ENCODE measurements at regions not wholly inside any gene's neighbourhood (a gene's known extent, or its start where the extent isn't known, plus 50 kb on each side); places are given as distances from the start of the nearest gene placed in this dataset.
"Not testable (repeated sequence)": the region's sequence is repeated elsewhere in the genome, so short reads cannot be mapped to it uniquely, and the experiment has no call there.

DNA sequence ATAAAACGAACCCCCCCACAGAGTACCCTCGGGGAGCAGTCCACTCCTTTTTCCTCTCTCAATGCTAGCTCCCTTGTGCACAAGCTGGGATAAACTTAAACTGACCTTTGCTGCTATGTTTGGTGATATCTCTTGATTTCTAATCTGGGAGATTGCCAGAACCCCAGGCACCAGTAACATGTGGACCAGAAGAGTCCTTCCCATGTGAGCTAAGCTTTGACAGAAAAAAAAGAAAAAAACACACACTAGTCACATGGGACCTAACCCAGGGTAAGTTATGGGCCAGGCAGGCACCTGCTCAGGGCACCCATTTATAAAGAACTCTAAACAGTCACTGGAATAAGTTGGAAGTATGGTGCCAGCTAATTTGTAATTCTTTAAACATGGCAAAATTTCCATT is 242.6 kb downstream of the EN1 start:
- no peak for DNase-seq

DNA sequence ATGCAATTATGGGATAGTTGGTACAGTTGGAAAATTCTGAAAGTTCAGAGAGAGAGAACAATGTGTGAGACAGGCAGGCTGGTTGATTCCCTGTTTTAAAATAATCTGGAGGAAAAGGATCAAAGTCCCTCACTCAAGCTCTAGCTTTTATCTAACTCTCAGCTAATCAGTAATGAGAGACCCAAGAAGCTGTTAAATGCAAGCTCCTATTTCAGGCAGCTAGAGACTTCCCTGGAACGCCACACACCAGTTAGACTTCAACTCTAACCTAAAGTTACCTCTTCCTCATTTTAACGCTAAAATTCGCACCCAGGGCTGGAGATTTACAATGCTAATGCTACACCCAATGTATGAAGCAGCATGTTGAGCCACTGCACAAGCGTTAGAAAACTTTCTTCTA is 243.1 kb downstream of the EN1 start:
- no peak for DNase-seq

DNA sequence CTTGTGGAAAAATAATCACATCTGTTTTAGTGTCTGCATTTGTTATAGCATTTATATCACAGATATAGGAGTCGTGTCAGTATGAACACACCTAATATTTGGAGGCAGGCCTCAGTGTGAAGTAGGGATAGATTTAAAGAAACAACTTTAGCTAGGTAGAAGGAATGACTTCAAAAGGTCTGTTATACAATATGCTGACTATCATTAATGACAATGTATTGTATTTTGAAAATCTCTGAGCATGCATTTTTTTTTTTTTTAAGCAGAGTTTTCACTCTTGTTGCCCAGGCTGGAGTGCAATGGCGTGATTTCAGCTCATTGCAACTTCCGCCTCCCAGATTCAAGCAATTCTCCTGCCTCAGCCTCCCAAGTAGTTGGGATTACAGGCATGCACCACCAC is 248.3 kb downstream of the EN1 start:
- no peak for DNase-seq

DNA sequence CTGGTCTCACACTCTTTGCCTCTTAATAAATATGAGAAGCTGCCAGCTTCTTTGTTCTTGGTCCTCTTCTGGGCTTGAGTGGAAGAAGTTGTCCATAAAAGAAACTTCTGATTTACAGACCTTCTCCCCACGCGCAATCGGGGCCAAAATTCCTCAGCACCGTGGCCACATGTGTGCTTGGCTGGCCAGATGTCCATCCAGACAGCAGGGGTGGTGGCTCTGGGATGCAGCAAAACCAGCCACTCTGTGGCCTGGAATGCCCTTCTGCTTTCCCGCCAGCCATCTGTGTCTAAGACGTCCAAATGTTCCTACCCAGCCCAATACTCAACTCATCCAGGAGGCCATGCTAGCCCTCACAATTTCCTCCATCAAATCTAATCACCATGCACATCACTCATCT is 250.8 kb downstream of the EN1 start:
- DNase-seq, result no peak

DNA sequence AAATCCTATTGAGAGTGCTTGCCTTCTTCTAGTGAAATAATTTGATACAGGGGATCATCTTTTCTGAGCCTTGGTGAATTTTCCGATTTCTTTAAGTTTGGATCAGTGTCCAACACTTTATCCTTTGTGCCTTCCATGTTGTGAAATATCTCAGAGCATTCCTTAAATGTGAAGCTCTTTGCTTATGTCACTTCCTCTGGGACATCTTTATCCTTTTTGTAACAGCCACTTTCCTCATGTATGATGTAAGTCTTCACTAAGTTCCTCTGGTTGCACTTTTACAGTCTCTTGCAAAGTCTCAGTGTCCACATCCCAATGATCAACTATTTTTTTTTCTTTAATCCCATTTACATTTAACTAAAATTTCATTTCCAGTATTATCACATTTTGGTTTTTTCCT is 254.2 kb downstream of the EN1 start:
- no peak for DNase-seq

DNA sequence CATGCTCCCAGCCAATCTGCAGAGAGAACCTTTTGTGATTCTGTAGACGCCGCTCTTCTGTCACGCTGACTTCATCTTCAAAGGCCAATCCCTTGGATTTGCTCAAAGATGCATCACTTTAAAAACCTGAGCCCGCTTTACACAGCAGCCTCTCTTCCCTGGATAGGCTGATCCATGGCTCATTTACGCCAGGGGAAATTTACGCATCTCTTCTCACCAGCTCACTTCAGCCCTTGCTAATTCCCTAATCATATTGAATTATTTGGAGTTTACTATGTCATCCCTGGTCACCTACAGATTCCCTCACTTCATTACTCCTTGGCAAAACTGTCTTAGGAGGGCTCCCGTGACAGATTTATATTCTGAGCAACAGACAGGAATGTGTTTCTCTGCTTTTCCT is 256.2 kb downstream of the EN1 start:
- DNase-seq, result no peak

DNA sequence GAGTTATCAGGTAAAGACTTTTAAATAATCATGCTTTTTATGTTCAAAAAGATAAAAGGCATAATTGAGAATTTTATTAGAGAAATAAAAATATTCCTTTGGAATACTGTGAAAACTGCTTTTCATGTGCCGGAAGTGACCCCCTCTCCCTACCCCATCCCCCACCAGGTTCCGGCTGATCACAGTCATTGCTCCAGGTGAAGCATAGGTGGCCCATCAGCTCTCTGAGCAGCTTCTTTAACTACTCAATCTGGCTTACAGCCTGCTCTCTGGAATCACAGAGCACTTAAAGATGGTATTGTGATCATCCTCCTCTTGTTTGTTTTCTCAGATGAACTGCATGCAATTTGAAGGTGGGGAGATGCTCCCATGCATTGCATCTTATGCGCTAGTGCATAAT is 257.7 kb downstream of the EN1 start:
- no peak for DNase-seq

DNA sequence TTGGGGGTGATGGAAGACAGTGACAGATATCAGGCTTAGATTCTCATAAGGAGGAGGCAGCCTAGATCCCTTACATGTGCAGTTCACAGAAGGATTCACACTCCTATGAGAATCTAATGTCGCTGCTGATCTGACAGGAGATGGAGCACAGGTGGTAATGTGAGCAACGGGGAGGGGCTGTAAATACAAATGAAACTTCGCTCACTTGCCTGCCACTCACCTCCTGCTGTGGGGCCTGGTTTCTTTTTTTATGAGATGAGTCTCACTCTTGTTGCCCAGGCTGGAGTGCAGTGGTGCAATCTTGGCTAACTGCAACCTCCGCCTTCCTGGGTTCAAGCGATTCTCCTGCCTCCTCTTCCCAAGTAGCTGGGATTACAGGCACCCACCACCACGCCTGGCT is 258.6 kb downstream of the EN1 start:
- DNase-seq, result no peak

DNA sequence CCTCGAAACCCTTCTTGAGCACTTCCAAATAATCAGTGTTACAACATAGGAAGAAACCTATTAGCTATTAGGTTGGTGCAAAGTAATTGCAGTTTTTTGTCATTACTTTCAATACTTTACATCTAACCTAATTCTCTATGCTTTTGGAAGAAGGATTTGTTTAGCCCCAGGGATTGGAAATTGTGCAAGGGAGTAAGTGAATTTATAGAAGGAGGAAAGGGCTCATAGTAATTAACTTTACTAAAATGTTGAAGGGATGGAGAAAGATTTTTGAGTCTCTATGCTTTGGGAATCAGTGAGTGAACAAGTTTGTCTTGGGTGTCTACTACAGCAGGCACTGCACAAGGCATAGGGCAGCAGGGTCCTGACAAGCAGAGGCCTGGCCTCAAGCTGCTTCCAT is 261.1 kb downstream of the EN1 start:
- no peak for DNase-seq

DNA sequence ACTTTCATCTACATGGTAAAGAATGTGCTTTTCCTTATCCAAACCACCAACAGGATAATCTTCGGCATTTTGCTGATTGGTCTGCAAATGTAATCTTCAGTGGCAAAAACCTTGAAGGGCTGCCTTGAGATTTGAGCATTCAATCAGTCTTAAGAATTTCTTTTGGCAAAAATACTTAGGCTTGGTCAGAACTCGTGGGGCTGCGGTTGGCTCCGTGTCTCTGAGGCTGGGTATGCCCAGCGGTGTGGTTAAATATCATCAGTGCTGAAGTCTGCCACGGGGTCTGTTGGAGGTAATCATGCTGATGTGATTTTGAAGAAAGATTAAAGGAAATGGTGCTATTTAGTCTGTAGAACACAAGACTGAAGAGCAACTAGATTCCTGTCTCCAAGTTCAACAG is 262.6 kb downstream of the EN1 start:
- DNase-seq, result no peak

DNA sequence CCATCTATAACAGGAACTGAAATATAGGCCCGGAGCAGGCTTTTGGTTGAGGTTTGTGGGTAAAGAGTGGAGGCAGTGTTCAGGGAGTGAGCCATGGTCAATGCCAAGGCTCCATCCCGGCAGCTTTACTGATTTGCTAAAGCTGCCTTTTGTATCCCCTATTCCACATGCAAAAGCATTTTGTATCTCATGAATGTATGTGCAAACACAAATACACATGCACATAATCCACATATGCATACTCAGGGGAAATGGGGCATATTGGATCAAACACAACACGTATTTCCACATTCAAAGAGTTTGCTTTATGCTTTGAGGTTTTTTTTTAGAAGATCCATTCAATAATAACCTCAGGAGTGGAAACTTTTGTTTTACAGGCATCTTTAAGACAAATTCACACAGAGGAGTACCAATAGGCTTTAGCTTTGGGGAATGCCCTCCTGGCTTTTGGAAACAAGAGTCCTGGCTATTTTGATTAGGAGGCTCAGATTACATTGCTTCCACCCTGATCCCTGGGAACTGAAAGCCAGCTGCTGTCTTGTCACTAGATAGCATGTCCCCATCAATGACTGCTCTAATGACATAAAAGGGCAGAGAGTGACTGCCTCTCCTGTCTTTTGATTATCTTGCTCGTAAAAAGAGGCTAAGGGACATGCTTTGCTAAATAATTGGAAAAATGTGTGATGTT is 263.2 kb downstream of the EN1 start:
- peak; percentile 4 for DNase-seq

DNA sequence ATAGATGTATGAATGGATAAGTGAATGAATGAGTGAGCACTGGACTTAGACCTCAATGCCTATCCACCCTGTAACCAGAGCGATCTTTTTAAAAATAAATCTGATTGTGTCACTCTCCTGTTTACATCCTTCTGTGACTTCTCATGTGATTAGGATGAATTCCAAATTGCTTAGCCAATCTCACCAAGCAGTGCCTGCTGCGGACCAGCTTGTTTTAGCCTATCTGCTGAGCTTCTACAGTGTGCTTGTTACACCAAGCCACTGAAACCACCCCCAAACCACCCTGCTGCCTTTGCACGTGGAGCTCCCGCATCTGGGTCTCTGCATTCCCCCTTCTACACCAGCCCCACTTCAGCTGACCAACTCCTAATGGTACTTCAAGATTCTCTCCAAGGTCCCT is 265.4 kb downstream of the EN1 start:
- no peak for DNase-seq

DNA sequence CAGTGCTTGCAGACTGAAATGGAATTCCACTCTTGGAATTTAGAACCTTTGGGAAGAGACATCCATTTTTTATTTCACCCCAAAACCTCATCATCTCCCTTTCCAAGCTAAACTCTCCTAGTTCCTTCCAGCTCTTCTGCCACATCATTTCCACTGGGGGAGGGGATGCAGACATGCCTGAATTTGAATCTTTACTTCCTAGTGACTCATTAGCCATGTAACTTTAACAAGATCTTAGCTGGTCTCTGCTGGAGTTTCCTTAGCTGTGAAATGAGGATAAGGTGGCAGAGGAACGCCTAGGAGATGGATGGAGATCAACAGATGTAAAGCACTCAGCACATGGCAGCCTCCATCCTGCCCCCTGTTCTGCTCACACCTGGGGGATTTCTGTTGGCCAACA is 266.8 kb downstream of the EN1 start:
- no peak for DNase-seq

DNA sequence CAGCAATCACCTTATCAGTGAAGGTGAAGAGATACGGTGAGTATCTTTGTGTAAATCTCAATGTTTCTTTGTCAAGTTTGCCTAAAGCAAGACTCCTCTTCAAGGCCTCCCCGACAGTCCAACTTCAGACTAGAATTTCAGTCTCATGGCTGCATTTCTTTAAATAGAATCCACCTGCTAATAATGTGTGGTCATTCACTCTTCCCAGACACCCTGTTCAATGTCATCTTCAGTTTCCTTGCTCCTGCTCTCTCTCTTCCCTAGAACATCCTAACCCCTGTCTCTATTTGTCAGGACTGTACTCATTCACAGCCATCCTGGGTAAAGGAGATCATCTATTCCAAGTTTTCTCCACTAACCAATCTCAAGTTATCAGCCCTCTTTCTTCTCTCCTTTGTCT is 267.3 kb downstream of the EN1 start:
- DNase-seq, result no peak

DNA sequence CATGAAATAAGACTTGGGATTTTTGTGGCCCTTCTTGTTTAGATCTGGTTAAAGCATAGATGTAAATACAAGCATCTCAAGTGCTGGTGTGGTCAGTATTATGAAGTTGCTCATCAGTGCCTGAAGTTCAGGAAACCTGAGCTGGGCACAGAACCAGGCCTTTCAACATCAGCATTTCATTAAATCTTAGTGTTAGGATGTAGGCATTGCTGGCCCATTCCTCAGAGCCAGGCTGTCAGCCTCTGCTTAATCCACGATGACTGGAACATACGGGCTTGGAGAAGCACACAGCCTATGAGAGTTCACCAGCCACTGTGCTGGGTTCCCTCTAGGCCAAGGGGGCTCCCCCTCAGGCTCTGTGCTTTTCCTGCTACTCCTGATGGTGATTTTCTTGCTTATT is 270.2 kb downstream of the EN1 start:
- no peak for DNase-seq

DNA sequence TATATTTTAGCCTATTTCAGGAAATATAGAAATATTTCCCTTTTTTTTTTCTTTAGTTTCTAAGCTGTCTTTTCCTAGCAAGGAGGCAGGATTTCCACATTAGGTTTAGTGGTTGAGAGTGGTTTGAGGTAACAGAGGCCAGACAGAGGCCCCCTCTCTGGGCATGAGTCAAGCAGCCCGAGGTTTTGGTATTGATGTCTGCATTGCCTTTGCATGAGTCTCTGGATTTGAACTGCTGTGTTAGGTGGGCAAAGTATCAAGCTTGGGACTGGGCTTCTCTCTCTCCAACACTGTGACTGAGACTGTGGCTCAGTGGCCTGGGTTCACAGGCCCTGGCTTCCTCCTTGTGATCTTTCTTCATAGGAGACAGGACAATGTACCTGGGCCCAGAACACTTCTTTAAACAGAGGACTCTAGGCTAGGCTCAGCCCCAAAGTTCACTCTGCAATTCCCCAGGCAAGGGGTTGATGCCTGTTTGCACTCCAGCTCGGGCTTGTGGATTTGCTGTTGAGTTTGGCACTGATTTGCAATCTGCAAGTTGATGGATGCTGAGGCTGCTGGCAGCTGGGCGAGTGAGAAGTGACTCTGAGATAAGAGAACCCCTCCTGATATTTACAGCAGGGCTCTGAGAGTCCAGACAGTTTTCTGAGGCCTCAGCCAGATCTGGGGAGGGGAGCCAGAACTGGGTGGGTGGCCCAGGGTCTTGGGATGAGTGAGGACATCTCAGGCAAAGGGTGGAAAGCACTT is 271.2 kb downstream of the EN1 start:
- DNase-seq, result no peak

DNA sequence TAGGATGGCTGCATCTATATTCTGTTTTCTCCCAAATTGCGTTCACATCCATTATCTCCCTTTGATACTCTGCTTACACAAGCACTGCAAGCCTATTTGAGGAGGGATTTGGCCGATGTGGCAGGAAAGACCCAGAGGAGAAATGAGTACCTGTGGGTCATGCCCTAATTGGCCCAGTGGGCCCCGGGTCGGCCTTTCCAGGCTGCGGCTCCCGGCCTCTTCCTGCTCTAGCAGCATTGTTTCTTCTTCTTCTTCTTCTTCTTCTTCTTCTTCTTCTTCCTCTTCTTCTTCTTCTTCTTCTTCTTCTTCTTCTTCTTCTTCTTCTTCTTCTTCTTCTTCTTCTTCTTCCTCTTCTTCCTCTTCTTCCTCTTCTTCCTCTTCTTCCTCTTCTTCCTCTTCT is 275.1 kb downstream of the EN1 start:
- not testable (repeated sequence) for DNase-seq

DNA sequence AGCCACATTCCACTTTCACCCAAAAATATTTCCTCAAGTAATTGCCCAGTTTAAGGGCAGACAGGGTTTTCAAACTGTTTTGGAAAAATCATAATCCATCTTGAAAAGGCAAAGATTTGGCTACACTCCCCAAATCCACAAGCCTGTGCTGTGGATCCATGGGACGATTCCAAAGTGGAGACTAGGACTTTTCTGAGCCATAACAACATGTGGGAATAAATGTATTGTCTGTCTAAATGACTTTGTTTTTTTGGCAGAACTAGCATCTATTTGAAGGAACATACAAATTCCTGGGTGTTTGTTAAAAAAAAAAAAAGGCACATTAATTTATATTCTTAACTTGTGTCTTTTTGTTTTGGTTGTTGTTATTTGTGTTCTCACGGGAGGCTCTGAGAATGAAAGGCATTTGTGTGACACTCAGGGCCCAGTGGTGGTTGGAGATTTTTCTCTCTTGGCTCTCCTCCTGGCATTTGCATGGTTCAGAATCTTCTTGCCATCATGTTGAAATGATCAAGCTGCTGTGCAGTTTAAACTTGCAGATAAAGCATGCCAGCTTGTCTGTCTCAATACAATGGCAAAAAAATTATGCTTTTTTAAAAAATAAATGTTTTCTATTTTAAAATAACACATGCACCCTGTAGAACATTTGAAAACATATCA is 277.4 kb downstream of the EN1 start:
- DNase-seq, result no peak

DNA sequence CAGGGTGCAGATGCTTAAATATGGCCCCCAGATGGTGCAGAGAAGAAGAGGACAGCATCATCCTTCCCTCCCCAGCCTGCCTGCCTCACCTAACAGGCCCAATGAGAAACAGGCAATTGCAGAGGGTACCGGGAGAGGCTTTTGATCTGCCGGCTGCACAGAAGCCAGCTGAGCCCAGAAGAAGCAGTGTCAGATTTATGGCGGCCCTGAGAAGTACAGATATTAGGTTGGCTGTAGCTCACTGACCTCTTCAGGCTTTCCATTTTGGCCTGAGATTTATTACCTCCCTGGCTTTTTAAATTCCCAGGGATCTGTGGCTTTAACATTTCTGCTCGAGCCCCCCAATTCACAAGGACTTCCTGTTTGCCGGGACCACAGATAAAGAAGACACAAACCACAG is 278.7 kb downstream of the EN1 start:
- no peak for DNase-seq

DNA sequence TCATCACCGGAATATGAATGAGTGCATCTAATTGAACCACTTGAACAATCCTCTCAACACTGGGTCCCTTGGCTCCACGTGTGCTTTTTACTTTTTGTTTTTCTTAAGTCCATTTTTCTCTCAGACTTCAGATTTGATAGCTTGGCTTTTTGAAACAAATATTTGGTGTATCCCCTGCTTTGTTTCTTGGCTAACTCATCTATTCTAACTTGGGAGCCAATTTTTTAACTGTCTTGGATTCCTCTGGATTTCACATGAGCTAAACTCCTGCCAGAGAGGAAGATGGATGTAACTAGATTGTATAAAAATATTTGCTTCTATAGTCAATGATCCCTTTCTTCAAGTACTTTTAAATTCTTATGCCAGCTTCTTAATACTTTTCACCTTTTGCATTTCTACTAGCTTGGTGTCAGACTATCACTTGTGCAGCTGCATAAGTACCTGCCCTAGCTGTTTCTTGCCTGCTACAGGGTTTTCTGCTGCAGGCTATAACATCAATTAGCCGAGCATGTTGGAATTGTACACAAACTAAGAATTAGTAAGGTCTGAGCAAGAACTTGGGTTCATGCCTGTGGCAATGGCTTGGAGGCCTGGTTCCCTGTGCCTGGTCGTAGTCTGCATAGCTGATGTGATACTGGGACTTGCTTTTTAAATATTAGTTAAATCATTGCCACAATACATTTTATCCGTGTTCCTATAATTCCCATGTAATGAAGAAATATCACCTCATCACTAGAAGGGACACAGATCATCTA is 281.5 kb downstream of the EN1 start:
- DNase-seq, result no peak

DNA sequence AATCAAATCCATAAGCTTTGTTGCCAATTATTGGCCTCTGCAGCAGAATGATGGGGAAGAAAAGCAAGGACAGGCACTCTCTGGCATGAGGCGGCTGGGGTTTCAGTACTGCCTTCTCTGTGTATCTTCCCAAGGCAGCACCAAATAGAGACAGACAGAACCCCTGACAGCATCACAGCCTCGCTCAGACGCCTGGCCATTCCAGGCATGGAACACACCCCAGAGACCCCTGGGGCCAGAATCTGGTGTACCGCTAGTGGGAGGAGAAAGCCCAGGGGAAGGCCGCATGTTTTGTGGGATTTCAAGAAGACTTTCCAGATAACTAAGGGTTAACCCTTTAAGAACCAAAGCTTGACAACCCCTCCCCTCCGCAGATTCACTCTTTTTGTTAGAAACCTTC is 282.1 kb downstream of the EN1 start:
- DNase-seq, result no peak

DNA sequence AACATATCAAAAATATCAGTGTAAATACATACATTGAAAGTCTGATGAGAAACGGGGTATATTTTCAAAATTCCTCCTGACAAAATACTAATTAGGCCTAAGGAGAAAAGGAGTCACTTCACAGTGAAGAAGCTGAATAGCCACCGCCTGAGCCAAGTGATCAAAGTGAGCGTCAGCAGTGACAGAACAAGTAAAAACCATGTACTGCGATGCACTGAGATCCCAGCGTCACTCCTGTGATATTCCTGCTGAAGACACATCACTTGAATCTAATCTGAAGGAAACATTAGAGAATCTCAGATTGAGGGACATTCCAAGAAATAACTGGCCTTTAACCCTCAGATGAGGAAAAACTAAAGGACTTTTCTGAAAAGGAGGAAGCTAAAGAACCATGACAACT is 285.3 kb downstream of the EN1 start:
- DNase-seq, result no peak

DNA sequence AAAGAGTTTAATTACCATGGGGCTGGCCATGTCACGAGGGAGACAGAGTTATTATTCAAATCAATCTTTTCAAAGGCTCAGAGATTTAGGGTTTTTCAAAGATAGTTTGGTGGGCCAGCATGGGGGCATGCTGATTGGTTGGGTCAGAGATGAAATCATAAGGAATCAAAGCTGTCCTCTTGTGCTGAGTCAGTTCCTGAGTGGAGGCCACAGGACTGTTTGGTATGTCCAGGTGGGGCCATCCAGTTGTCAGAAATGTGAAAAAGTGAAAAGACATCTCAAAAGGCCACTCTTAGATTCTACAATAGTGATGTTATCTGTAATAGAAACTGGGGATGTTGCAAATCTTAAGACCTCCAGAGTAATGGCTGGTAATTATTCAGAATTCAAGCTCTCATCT is 288.6 kb downstream of the EN1 start:
- DNase-seq, result no peak

DNA sequence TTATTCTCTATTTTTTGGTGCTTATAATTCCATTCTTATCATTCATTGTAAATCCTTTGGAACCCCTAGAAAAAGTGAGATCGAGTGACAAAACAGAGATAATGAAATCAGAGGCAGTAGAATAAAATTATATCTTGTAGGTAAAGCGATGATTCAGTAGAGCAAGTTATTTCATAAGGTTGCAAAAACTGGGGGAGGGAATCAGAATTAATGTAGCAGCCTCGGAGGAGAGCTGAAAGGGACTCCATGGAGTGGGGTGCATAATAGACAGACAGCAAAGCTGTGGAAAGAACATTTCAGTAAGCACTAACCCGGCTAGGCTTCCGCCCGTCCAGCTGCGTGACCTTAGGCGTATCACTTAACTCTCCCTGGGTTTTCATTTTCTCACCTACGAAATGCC is 289.7 kb downstream of the EN1 start:
- DNase-seq, result no peak
